Bone marrow (tissue), 2 donors: ENCODE measurements at regions not wholly inside any gene's neighbourhood (a gene's known extent, or its start where the extent isn't known, plus 50 kb on each side); places are given as distances from the start of the nearest gene placed in this dataset.
"Not testable (repeated sequence)": the region's sequence is repeated elsewhere in the genome, so short reads cannot be mapped to it uniquely, and the experiment has no call there.

ENCODE experiments used
- DNase-seq, 2 donors: peaks; one replicate each; lab custom pipeline; 2025; lab: John Stamatoyannopoulos, UW

- DNase-seq: no peak
Observed at GRCh38 chr2:41314511-41315070, 733.2 kb upstream of the PKDCC start.

- no peak for DNase-seq
Observed at GRCh38 chr2:41319437-41319836, 728.4 kb upstream of the PKDCC start.

- no peak for DNase-seq
Observed at GRCh38 chr2:41320491-41320890, 727.3 kb upstream of the PKDCC start.

- DNase-seq: no peak
Observed at GRCh38 chr2:41321351-41321750, 726.5 kb upstream of the PKDCC start.

- no peak for DNase-seq
Observed at GRCh38 chr2:41326851-41327250, 721.0 kb upstream of the PKDCC start.

GRCh38 chr2:41329040-41329439, 718.8 kb upstream of the PKDCC start:
- DNase-seq: no peak

- no peak for DNase-seq
Observed at GRCh38 chr2:41334159-41334558, 713.7 kb upstream of the PKDCC start.

GRCh38 chr2:41335573-41335972, 712.2 kb upstream of the PKDCC start:
- DNase-seq: not testable (repeated sequence)

GRCh38 chr2:41337956-41338355, 709.9 kb upstream of the PKDCC start:
- DNase-seq: no peak

- no peak for DNase-seq
Observed at GRCh38 chr2:41344529-41344928, 703.3 kb upstream of the PKDCC start.

GRCh38 chr2:41353060-41353459, 694.8 kb upstream of the PKDCC start:
- no peak for DNase-seq

- no peak for DNase-seq
Observed at GRCh38 chr2:41355794-41356193, 692.0 kb upstream of the PKDCC start.

- DNase-seq: no peak
Observed at GRCh38 chr2:41364842-41365241, 683.0 kb upstream of the PKDCC start.

GRCh38 chr2:41375901-41376300, 671.9 kb upstream of the PKDCC start:
- DNase-seq: no peak

GRCh38 chr2:41377837-41378236, 670.0 kb upstream of the PKDCC start:
- DNase-seq: no peak

- no peak for DNase-seq
Observed at GRCh38 chr2:41378420-41378819, 669.4 kb upstream of the PKDCC start.

GRCh38 chr2:41379496-41380221, 668.2 kb upstream of the PKDCC start:
- DNase-seq: no peak

- no peak for DNase-seq
Observed at GRCh38 chr2:41381701-41382100, 666.1 kb upstream of the PKDCC start.

GRCh38 chr2:41387519-41387918, 660.3 kb upstream of the PKDCC start:
- no peak for DNase-seq

GRCh38 chr2:41393621-41394020, 654.2 kb upstream of the PKDCC start:
- DNase-seq: no peak

GRCh38 chr2:41394541-41394940, 653.3 kb upstream of the PKDCC start:
- no peak for DNase-seq

GRCh38 chr2:41395692-41396091, 652.1 kb upstream of the PKDCC start:
- no peak for DNase-seq

GRCh38 chr2:41399437-41400087, 648.3 kb upstream of the PKDCC start:
- DNase-seq: no peak
